ENCODE measurements at regions not wholly inside any gene's neighbourhood (a gene's known extent, or its start where the extent isn't known, plus 50 kb on each side); places are given as distances from the start of the nearest gene placed in this dataset.
"Not testable (repeated sequence)": the region's sequence is repeated elsewhere in the genome, so short reads cannot be mapped to it uniquely, and the experiment has no call there.

DNA sequence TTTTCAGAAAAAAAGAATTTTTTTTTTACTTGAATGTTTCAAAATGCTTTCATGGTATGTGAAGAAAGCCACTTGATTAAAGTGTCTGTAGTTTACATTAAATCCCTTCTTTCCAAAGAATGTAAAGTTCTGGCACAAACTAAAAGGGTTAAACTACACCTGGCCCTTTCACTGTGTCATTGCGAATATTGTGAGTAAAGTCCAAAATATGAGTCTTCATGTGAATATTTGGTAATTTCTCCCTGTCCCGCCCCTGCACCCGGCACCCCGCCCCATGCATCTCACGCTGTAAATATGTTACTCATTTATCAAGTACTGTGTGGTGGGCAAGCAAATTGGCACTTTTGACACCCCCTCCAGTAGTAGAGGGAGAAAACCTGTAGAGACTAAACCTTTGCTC is 274.7 kb downstream of the TTC6 start:
- POLR2A ChIA-PET, result no interaction called here

GRCh38 chr14:37870632-37871346 is 275.4 kb downstream of the TTC6 start:
- POLR2A ChIA-PET, result no interaction called here
- Histone ChIP-seq H3K36me3 (ENCODE audit: control insufficient read depth in 2 of 2, insufficient read depth in 1 of 2, low read length in 2 of 2) (no peaks in the 10 kb centered on the region), H3K27ac (ENCODE audit: extremely low read depth, low read depth, low read length) (no peak overlapping the region), H3K4me1 (ENCODE audit: control insufficient read depth, insufficient read depth, low read length) (no peaks in the 10 kb centered on the region), H3K9me3 (ENCODE audit: control insufficient read depth, insufficient read depth, low read depth, low read length) (no peaks in the 10 kb centered on the region), H3K4me3 (ENCODE audit: low read depth, low read length) (no peak overlapping the region)
- CTCF ChIA-PET, result interaction anchor here (1.6 to 5.6 kb wide), 2 partner anchors 161 to 625 kb away, joined by 4 to 35 read pairs; no protein-coding TSS in a partner anchor
- no peak for TF ChIP-seq ZNF362 (tag by site-specific recombination; IDR thresholded peaks at IDR 0.05)
- no peak for TF ChIP-seq ZNF18 (tag by site-specific recombination; IDR thresholded peaks at IDR 0.05)
- TF ChIP-seq ZNF266 (tag by site-specific recombination; IDR thresholded peaks at IDR 0.05; ENCODE audit: low read depth), result no peak
- TF ChIP-seq ZNF23 (tag by site-specific recombination; IDR thresholded peaks at IDR 0.05; ENCODE audit: borderline replicate concordance), result no peak
- no peak for TF ChIP-seq ZSCAN16 (tag by site-specific recombination; IDR thresholded peaks at IDR 0.05)
- TF ChIP-seq, protein P1, sequence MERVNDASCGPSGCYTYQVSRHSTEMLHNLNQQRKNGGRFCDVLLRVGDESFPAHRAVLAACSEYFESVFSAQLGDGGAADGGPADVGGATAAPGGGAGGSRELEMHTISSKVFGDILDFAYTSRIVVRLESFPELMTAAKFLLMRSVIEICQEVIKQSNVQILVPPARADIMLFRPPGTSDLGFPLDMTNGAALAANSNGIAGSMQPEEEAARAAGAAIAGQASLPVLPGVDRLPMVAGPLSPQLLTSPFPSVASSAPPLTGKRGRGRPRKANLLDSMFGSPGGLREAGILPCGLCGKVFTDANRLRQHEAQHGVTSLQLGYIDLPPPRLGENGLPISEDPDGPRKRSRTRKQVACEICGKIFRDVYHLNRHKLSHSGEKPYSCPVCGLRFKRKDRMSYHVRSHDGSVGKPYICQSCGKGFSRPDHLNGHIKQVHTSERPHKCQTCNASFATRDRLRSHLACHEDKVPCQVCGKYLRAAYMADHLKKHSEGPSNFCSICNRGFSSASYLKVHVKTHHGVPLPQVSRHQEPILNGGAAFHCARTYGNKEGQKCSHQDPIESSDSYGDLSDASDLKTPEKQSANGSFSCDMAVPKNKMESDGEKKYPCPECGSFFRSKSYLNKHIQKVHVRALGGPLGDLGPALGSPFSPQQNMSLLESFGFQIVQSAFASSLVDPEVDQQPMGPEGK (tag by site-specific recombination; IDR thresholded peaks at IDR 0.05), result no peak
- TF ChIP-seq ZNF239 (tag by site-specific recombination; IDR thresholded peaks at IDR 0.05), result no peak
- TF ChIP-seq RBAK (tag by site-specific recombination; IDR thresholded peaks at IDR 0.05), result no peak

More for the DNA sequence above, 274.7 kb downstream of the TTC6 start:
- Histone ChIP-seq H3K36me3 (ENCODE audit: control insufficient read depth in 2 of 2, insufficient read depth in 1 of 2, low read length in 2 of 2) (no peaks in the 10 kb centered on the region), H3K27ac (ENCODE audit: extremely low read depth, low read depth, low read length) (no peak overlapping the region), H3K4me1 (ENCODE audit: control insufficient read depth, insufficient read depth, low read length) (no peaks in the 10 kb centered on the region), H3K9me3 (ENCODE audit: control insufficient read depth, insufficient read depth, low read depth, low read length) (no peaks in the 10 kb centered on the region), H3K4me3 (ENCODE audit: low read depth, low read length) (no peak overlapping the region)
- CTCF ChIA-PET, result interaction anchor here (1.6 to 5.6 kb wide), 2 partner anchors 160 to 625 kb away, joined by 4 to 35 read pairs; no protein-coding TSS in a partner anchor
- TF ChIP-seq ZNF19 (tag by site-specific recombination; IDR thresholded peaks at IDR 0.05; ENCODE audit: low read depth), result no peak
- TF ChIP-seq ZNF510 (tag by site-specific recombination; IDR thresholded peaks at IDR 0.05; ENCODE audit: insufficient replicate concordance), result no peak
- no peak for TF ChIP-seq TCF7L2 (IDR thresholded peaks at IDR 0.05; ENCODE audit: borderline replicate concordance, low read depth, low read length)
- TF ChIP-seq, protein P2, sequence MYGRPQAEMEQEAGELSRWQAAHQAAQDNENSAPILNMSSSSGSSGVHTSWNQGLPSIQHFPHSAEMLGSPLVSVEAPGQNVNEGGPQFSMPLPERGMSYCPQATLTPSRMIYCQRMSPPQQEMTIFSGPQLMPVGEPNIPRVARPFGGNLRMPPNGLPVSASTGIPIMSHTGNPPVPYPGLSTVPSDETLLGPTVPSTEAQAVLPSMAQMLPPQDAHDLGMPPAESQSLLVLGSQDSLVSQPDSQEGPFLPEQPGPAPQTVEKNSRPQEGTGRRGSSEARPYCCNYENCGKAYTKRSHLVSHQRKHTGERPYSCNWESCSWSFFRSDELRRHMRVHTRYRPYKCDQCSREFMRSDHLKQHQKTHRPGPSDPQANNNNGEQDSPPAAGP (tag by site-specific recombination; IDR thresholded peaks at IDR 0.05), result no peak
- no peak for TF ChIP-seq ZNF266 (tag by site-specific recombination; IDR thresholded peaks at IDR 0.05; ENCODE audit: low read depth)
- TF ChIP-seq ZNF48 (tag by site-specific recombination; IDR thresholded peaks at IDR 0.05), result no peak
- TF ChIP-seq GFI1B (tag by site-specific recombination; IDR thresholded peaks at IDR 0.05), result no peak
- no peak for TF ChIP-seq WT1 (tag by site-specific recombination; IDR thresholded peaks at IDR 0.05)

- H3K27ac ChIP-seq (ENCODE audit: extremely low read depth, low read depth, low read length); H3K4me1 ChIP-seq (ENCODE audit: control insufficient read depth, insufficient read depth, low read length); H3K9me3 ChIP-seq (ENCODE audit: control insufficient read depth, insufficient read depth, low read depth, low read length); POLR2A ChIA-PET; H3K36me3 ChIP-seq (ENCODE audit: control insufficient read depth in 2 of 2, insufficient read depth in 1 of 2, low read length in 2 of 2); H3K4me3 ChIP-seq (ENCODE audit: low read depth, low read length): not testable (repeated sequence)
- CTCF ChIA-PET, result interaction anchor here (0.6 to 5.6 kb wide), 20 partner anchors 9 to 653 kb away, joined by 3 to 46 read pairs (median 5); no protein-coding TSS in a partner anchor
These were observed 278.6 kb downstream of the TTC6 start for GRCh38 chr14:37874065-37874428.
